H9 (cell line): ENCODE measurements at regions not wholly inside any gene's neighbourhood (a gene's known extent, or its start where the extent isn't known, plus 50 kb on each side); places are given as distances from the start of the nearest gene placed in this dataset.
A peak's percentile ranks its signal among the peaks of the same experiment; 100 is the strongest.

Experiments used
- DNase-seq: peaks from one replicate; pipeline ENCODE4 v3.0.0-alpha.2; 2017
- H2AFZ ChIP-seq: one replicate; pipeline ENCODE4 v1.6.1; 2013; ENCODE audit warnings: mild to moderate bottlenecking, low read length, control low read depth, moderate library complexity
- H2AK5ac ChIP-seq: 2 replicates; pipeline ENCODE4 v1.6.1; 2013; ENCODE audit warnings: low read length, control low read depth, mixed read lengths; ENCODE audit not compliant: insufficient read length
- H2BK120ac ChIP-seq: one replicate; pipeline ENCODE4 v1.6.1; 2013; ENCODE audit warnings: low read depth, mild to moderate bottlenecking, low read length, control low read depth, inconsistent platforms; ENCODE audit not compliant: poor library complexity, severe bottlenecking
- H2BK12ac ChIP-seq: 2 replicates; pipeline ENCODE4 v1.6.1; 2013; ENCODE audit warnings: low read length, control low read depth, mixed read lengths, low read depth; ENCODE audit not compliant: insufficient read length
- H2BK15ac ChIP-seq: 2 replicates; pipeline ENCODE4 v1.6.1; 2013; ENCODE audit warnings: low read depth, low read length, control low read depth
- H2BK20ac ChIP-seq: one replicate; pipeline ENCODE4 v1.6.1; 2013; ENCODE audit warnings: low read depth, mild to moderate bottlenecking, low read length, control low read depth, inconsistent platforms; ENCODE audit not compliant: poor library complexity, severe bottlenecking
- H2BK5ac ChIP-seq: 2 replicates; pipeline ENCODE4 v1.6.1; 2013; ENCODE audit warnings: low read length, control low read depth, mixed read lengths; ENCODE audit not compliant: insufficient read length
- H3K14ac ChIP-seq: 2 replicates; pipeline ENCODE4 v1.6.1; 2013; ENCODE audit warnings: low read length, control low read depth; ENCODE audit not compliant: insufficient read depth
- H3K18ac ChIP-seq: 2 replicates; pipeline ENCODE4 v1.6.1; 2013; ENCODE audit warnings: low read depth, mild to moderate bottlenecking, mixed read lengths, low read length, control low read depth; ENCODE audit not compliant: insufficient read length
- H3K23ac ChIP-seq: 2 replicates; pipeline ENCODE4 v1.6.1; 2013; ENCODE audit warnings: low read length, control low read depth, mixed read lengths, low read depth; ENCODE audit not compliant: insufficient read length
- H3K23me2 ChIP-seq: 2 replicates; pipeline ENCODE4 v1.6.1; 2013; ENCODE audit warnings: low read depth, mild to moderate bottlenecking, mixed read lengths, low read length, control low read depth; ENCODE audit not compliant: insufficient read length, poor library complexity, severe bottlenecking
- H3K27ac ChIP-seq: 2 replicates; pipeline ENCODE4 v1.5.1; 2013; ENCODE audit warnings: low read length, control low read depth, mixed read lengths, low read depth; ENCODE audit not compliant: insufficient read length
- H3K27me3 ChIP-seq: 2 replicates; pipeline ENCODE4 v1.6.1; 2013; ENCODE audit warnings: low read length, control low read depth, inconsistent platforms; ENCODE audit not compliant: insufficient read depth
- H3K4ac ChIP-seq: 2 replicates; pipeline ENCODE4 v1.6.1; 2013; ENCODE audit warnings: low read depth, mild to moderate bottlenecking, control low read depth, inconsistent platforms, low read length, moderate library complexity
- H3K4me1 ChIP-seq: 2 replicates; pipeline ENCODE4 v1.6.1; 2013; ENCODE audit warnings: low read length, control low read depth, inconsistent platforms; ENCODE audit not compliant: insufficient read depth
- H3K4me2 ChIP-seq: 2 replicates; pipeline ENCODE4 v1.6.1; 2013; ENCODE audit warnings: low read length, control low read depth, mixed read lengths; ENCODE audit not compliant: insufficient read length, insufficient read depth
- H3K56ac ChIP-seq: 2 replicates; pipeline ENCODE4 v1.6.1; 2013; ENCODE audit warnings: low read depth, mild to moderate bottlenecking, mixed read lengths, low read length, control low read depth; ENCODE audit not compliant: insufficient read length
- H3K79me1 ChIP-seq: 2 replicates; pipeline ENCODE4 v1.6.1; 2013; ENCODE audit warnings: low read depth, mild to moderate bottlenecking, moderate library complexity, low read length, control low read depth, inconsistent platforms; ENCODE audit not compliant: insufficient read depth, poor library complexity, severe bottlenecking
- H3K79me2 ChIP-seq: 2 replicates; pipeline ENCODE4 v1.6.1; 2013; ENCODE audit warnings: low read length, control low read depth, inconsistent platforms; ENCODE audit not compliant: insufficient read depth
- H3K9ac ChIP-seq: 2 replicates; pipeline ENCODE4 v1.6.1; 2013; ENCODE audit warnings: low read length, control low read depth, mixed read lengths; ENCODE audit not compliant: insufficient read length; ENCODE audit errors: extremely low read depth
- H3K9me3 ChIP-seq: one replicate; pipeline ENCODE4 v1.6.1; 2013; ENCODE audit warnings: low read depth, low read length, inconsistent platforms; ENCODE audit not compliant: control insufficient read depth
- H3T11ph ChIP-seq: one replicate; pipeline ENCODE4 v1.6.1; 2013; ENCODE audit warnings: mild to moderate bottlenecking, low read length, control low read depth, inconsistent platforms
- H4K20me1 ChIP-seq: one replicate; pipeline ENCODE4 v1.6.1; 2013; ENCODE audit not compliant: control insufficient read depth, insufficient read length, insufficient read depth
- H4K5ac ChIP-seq: 2 replicates; pipeline ENCODE4 v1.6.1; 2013; ENCODE audit warnings: low read depth, mild to moderate bottlenecking, mixed read lengths, low read length, control low read depth; ENCODE audit not compliant: insufficient read length
- H4K8ac ChIP-seq: replicated peaks from 2 replicates; pipeline ENCODE4 v1.6.1; 2013; ENCODE audit warnings: low read length, control low read depth, mixed read lengths, low read depth; ENCODE audit not compliant: insufficient read length
- H4K91ac ChIP-seq: 2 replicates; pipeline ENCODE4 v1.6.1; 2013; ENCODE audit warnings: low read depth, mild to moderate bottlenecking, moderate library complexity, mixed read lengths, low read length, control low read depth; ENCODE audit not compliant: insufficient read length
- H3K27ac Mint-ChIP-seq, 3 experiments: 2 replicates in 2 of 3; 3 replicates in 1 of 3; pipeline ENCODE4 v1.8.0; 2020 to 2021; ENCODE audit warnings: mixed read lengths in 3 of 3, mild to moderate bottlenecking in 1 of 3, moderate library complexity in 1 of 3
- H3K27me3 Mint-ChIP-seq: 2 replicates; pipeline ENCODE4 v1.8.0; 2021; ENCODE audit warnings: low read depth, mild to moderate bottlenecking, moderate library complexity, mixed read lengths
- H3K36me3 Mint-ChIP-seq, 3 experiments: 2 replicates in 2 of 3; 3 replicates in 1 of 3; pipeline ENCODE4 v1.8.0; 2020 to 2021; ENCODE audit warnings: low read depth in 3 of 3, mixed read lengths in 3 of 3; ENCODE audit not compliant: insufficient read depth in 1 of 3
- H3K4me1 Mint-ChIP-seq, 2 experiments: 2 replicates each; pipeline ENCODE4 v1.8.0; 2020; ENCODE audit warnings: mixed read lengths in 2 of 2
- H3K4me3 Mint-ChIP-seq, 2 experiments: 2 replicates in 1 of 2; 3 replicates in 1 of 2; pipeline ENCODE4 v1.8.0; 2020 to 2021; ENCODE audit warnings: mild to moderate bottlenecking in 2 of 2, mixed read lengths in 2 of 2, moderate library complexity in 1 of 2
- H3K9me3 Mint-ChIP-seq, 2 experiments: 2 replicates in 1 of 2; 3 replicates in 1 of 2; pipeline ENCODE4 v1.8.0; 2020; ENCODE audit warnings: mild to moderate bottlenecking in 2 of 2, mixed read lengths in 2 of 2, moderate library complexity in 1 of 2
- WGBS: extraction: QIAGEN DNeasy Blood & Tissue Kit; methylation state at CpG from one replicate; pipeline ENCODE4 v1.1.7; 2013; ENCODE audit warnings: missing lambda C conversion rate, low lambda C conversion rate, mixed read lengths; ENCODE audit not compliant: insufficient read length; ENCODE audit errors: extremely low coverage; 5-methylcytosine and 5-hydroxymethylcytosine counted together
- TF ChIP-seq, protein P1 (sequence below): fragments of 200-600 bp; sonication (generic); conservative IDR thresholded peaks from 3 replicates; pipeline ENCODE4 v1.8.0; 2021; ENCODE audit warnings: antibody characterized with exemption, mild to moderate bottlenecking

DNA sequence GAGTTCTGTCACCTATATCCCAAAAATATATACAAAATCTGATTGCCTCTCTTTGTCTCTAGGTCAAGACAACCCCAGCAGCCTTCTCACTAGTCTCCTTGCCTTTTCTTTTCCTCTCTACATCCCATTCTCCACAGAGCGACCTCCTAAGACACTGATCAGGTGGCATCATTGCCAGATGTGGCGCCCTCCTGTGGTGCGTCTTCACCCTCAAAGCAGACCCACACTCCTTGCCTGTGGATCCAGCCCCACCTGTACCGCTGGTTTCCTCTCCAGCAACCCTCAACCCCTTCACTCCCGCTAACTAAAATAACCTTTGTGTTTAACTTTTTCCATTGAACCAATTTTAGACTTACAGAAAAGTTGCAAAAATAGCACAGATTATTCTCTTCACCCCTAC lies 273.3 kb downstream of the GLI2 start:
- H3K79me1 ChIP-seq = no peaks in the 10 kb centered on the region
- Mint-ChIP-seq H3K9me3 (peaks cover 0 to 13% of the 10 kb centered on the region in 2 experiments; a peak in 3 of 5 replicates), H3K4me1 (peaks cover 7 to 8% of the 10 kb centered on the region in 2 experiments; a peak in 3 of 4 replicates), H3K27ac (no peak overlapping the region), H3K27me3 (peaks cover 57% of the 10 kb centered on the region), H3K4me3 (no peak overlapping the region), H3K36me3 (no peaks in the 10 kb centered on the region)
- no peak overlapping the region for H3K27ac ChIP-seq
- no peaks in the 10 kb centered on the region for H4K20me1 ChIP-seq
- H3K79me2 ChIP-seq = no peaks in the 10 kb centered on the region
- no peak overlapping the region for H3K23ac ChIP-seq
- no peak overlapping the region for H4K8ac ChIP-seq
- no peak overlapping the region for H2BK15ac ChIP-seq
- H2BK5ac ChIP-seq = no peak overlapping the region
- H2BK20ac ChIP-seq = no peak overlapping the region
- H3K23me2 ChIP-seq = no peaks in the 10 kb centered on the region
- H2BK120ac ChIP-seq = no peak overlapping the region
- no peak overlapping the region for H3K56ac ChIP-seq
- no peak overlapping the region for H2AFZ ChIP-seq
- H4K91ac ChIP-seq = no peak overlapping the region
- H3T11ph ChIP-seq = no peak overlapping the region
- no peak overlapping the region for H3K4me2 ChIP-seq
- no peak overlapping the region for H3K4ac ChIP-seq
- WGBS = no CpG with 5 or more reads among the region's 5 CpGs
- no peak overlapping the region for H3K14ac ChIP-seq
- no peak overlapping the region for H2AK5ac ChIP-seq
- H3K4me1 ChIP-seq = no peaks in the 10 kb centered on the region
- H2BK12ac ChIP-seq = no peak overlapping the region
- no peaks in the 10 kb centered on the region for H3K27me3 ChIP-seq
- H4K5ac ChIP-seq = no peak overlapping the region
- H3K18ac ChIP-seq = no peak overlapping the region
- H3K9ac ChIP-seq = no peak overlapping the region
- TF ChIP-seq, protein P1, sequence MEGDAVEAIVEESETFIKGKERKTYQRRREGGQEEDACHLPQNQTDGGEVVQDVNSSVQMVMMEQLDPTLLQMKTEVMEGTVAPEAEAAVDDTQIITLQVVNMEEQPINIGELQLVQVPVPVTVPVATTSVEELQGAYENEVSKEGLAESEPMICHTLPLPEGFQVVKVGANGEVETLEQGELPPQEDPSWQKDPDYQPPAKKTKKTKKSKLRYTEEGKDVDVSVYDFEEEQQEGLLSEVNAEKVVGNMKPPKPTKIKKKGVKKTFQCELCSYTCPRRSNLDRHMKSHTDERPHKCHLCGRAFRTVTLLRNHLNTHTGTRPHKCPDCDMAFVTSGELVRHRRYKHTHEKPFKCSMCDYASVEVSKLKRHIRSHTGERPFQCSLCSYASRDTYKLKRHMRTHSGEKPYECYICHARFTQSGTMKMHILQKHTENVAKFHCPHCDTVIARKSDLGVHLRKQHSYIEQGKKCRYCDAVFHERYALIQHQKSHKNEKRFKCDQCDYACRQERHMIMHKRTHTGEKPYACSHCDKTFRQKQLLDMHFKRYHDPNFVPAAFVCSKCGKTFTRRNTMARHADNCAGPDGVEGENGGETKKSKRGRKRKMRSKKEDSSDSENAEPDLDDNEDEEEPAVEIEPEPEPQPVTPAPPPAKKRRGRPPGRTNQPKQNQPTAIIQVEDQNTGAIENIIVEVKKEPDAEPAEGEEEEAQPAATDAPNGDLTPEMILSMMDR = peak; percentile 63; the same call in 2 of the 3 replicates
- DNase-seq = peak; percentile 68
- H3K9me3 ChIP-seq = no peaks in the 10 kb centered on the region
